AG04449 (cell line): ENCODE measurements at regions not wholly inside any gene's neighbourhood (a gene's known extent, or its start where the extent isn't known, plus 50 kb on each side); places are given as distances from the start of the nearest gene placed in this dataset.

ENCODE experiments used
- CTCF ChIA-PET: fragments of 350-600 bp; formaldehyde crosslinking; extraction: SDS; loops from one replicate; lab custom pipeline; 2021; ENCODE audit warnings: antibody characterized with exemption; lab: Yijun Ruan, JAX
- POLR2A ChIA-PET: fragments of 400-600, 350-600 bp; formaldehyde crosslinking; extraction: SDS; loops from one replicate; lab custom pipeline; 2020; ENCODE audit warnings: antibody characterized with exemption, inconsistent platforms; lab: Yijun Ruan, JAX
- DNase-seq: peaks from one replicate; pipeline ENCODE4 v3.0.0-alpha.2; 2010; ENCODE audit warnings: low read depth, low spot score
- H3K4me3 ChIP-seq: 2 replicates; pipeline ENCODE4 v1.5.1; 2011; ENCODE audit warnings: low read depth, mild to moderate bottlenecking, control low read depth, low read length
- TF ChIP-seq, protein P1 (sequence below): IDR thresholded peaks from one replicate; pipeline ENCODE4 v1.5.1; 2011; ENCODE audit warnings: mild to moderate bottlenecking, moderate library complexity, low read length, control low read depth, inconsistent platforms; ENCODE audit not compliant: insufficient read depth; ENCODE audit errors: missing control alignments

DNA sequence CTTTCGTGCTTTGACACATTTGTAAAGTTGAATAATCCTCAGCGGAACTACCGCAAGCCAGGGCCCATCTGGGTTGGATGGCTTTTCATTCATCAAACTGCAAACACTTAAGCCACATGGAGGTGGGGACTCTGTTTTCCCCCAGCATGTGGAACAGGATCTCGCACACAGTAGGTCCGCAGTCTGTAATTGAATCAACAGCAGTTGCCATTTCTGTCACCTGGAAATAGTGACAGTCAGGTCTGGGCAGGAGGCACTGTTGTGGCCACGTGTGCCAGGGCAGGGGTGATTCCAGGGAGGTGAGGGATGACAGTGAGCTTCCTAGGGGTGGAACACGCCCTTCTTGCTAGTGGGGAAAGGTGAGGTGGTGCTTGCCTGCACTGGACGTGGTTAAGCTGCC, 50.7 kb upstream of the ANO1 start:
- ChIA-PET POLR2A (no interaction called here), CTCF (no interaction called here)
- H3K4me3 ChIP-seq, result no peak overlapping the region
- TF ChIP-seq, protein P1, sequence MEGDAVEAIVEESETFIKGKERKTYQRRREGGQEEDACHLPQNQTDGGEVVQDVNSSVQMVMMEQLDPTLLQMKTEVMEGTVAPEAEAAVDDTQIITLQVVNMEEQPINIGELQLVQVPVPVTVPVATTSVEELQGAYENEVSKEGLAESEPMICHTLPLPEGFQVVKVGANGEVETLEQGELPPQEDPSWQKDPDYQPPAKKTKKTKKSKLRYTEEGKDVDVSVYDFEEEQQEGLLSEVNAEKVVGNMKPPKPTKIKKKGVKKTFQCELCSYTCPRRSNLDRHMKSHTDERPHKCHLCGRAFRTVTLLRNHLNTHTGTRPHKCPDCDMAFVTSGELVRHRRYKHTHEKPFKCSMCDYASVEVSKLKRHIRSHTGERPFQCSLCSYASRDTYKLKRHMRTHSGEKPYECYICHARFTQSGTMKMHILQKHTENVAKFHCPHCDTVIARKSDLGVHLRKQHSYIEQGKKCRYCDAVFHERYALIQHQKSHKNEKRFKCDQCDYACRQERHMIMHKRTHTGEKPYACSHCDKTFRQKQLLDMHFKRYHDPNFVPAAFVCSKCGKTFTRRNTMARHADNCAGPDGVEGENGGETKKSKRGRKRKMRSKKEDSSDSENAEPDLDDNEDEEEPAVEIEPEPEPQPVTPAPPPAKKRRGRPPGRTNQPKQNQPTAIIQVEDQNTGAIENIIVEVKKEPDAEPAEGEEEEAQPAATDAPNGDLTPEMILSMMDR, result no peak
- DNase-seq, result no peak

DNA sequence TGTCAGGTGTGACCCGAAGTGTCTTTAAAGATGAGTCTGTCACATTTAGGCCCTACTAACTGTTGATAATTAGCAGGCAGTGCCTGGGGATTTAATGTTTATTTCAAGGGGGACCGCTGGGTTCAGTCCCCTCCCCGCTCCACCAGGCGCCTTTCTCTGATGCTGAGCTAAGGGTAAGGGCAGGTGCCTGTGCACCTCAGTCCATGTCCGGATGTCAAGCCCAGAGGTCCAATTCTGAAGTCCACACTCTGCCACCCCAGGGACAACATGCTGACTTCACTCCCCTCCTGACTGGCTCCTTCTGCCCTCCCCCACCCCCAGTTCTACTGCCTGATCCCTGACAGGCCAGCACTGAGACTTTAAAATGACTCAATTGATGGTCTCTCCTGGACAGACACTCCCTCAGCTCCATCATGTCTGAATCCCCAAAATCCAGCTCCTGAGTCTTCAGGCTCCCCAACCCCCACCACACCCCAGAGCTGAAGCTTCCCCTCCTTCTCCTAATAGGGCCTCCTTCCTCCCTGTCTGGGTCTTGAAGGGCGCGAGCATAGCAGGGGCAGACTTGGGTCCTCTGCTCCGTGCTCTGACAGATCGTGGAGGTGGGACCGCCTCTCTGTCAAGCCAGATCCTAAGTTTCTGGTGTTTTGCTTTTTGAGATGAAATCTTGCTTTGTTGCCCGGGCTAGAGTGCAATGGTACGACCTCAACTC, 49.8 kb upstream of the ANO1 start:
- H3K4me3 ChIP-seq, result no peak overlapping the region
- ChIA-PET CTCF (no interaction called here), POLR2A (no interaction called here)
- TF ChIP-seq, protein P1, result no peak
- no peak for DNase-seq
